HepG2 (cell line): ENCODE measurements at regions not wholly inside any gene's neighbourhood (a gene's known extent, or its start where the extent isn't known, plus 50 kb on each side); places are given as distances from the start of the nearest gene placed in this dataset.

ENCODE experiments used
- ATAC-seq: fragments of 200-7000 bp; cut with Tn5 transposase; 3 replicates; pipeline ENCODE4 v1.9.1; 2020; ENCODE audit warnings: mild to moderate bottlenecking, moderate library complexity
- BruUV-seq: library from RNA; stranded (reverse); fragments of 400-500 nt; replicated peaks from 2 replicates; lab custom pipeline; 2021; lab: Mats Ljungman, UMichigan
- CTCF ChIA-PET: fragments of 300-600 bp; formaldehyde crosslinking; extraction: SDS; loops from one replicate; lab custom pipeline; 2021; ENCODE audit warnings: low total read pairs, inconsistent platforms, low intra/inter-chr PET ratio; lab: Yijun Ruan, JAX
- POLR2A ChIA-PET: fragments of 350-600 bp; sonication (Branson Sonifier 250); formaldehyde crosslinking; loops from one replicate; lab custom pipeline; 2020; ENCODE audit warnings: antibody characterized with exemption, inconsistent platforms; lab: Yijun Ruan, JAX
- DNase-seq: peaks from one replicate; pipeline ENCODE4 v3.0.0-alpha.2; 2015; ENCODE audit warnings: low spot score
- FAIRE-seq: peaks from 3 replicates; lab custom pipeline; 2011; peaks lifted over from hg19 to GRCh38; lab: Jason Lieb, UNC
- H2AFZ ChIP-seq: one replicate; pipeline ENCODE4 v1.6.1; 2011; ENCODE audit warnings: low read length, inconsistent platforms
- H3K27ac ChIP-seq: fragments of 300-600 bp; 3 replicates; pipeline ENCODE4 v1.8.0; 2011; ENCODE audit warnings: mixed run types, mild to moderate bottlenecking, mixed read lengths, low read length, inconsistent platforms; ENCODE audit not compliant: insufficient read depth; ENCODE audit errors: extremely low read length
- H3K27me3 ChIP-seq, 2 experiments: fragments of 200-600 bp in 1 of 2; 2 replicates in 1 of 2; 3 replicates in 1 of 2; pipeline versions ENCODE4 v1.6.0 to v1.8.0; 2011; ENCODE audit warnings: low read length in 2 of 2, mild to moderate bottlenecking in 2 of 2, moderate library complexity in 2 of 2, inconsistent platforms in 1 of 2; ENCODE audit not compliant: insufficient read depth in 2 of 2, control insufficient read depth in 1 of 2
- H3K36me3 ChIP-seq, 2 experiments: fragments of 200-600 bp in 1 of 2; replicated peaks in 1 of 2; 2 replicates in 1 of 2; 3 replicates in 1 of 2; pipeline versions ENCODE4 v1.5.1 to v1.8.0; 2011; ENCODE audit warnings: low read length in 2 of 2, inconsistent platforms in 1 of 2; ENCODE audit not compliant: insufficient read depth in 2 of 2, control insufficient read depth in 1 of 2
- H3K4me1 ChIP-seq: 2 replicates; pipeline ENCODE4 v1.5.1; 2012; ENCODE audit warnings: low read length, inconsistent platforms; ENCODE audit not compliant: insufficient read depth
- H3K4me2 ChIP-seq: 2 replicates; pipeline ENCODE4 v1.6.0; 2011; ENCODE audit warnings: low read depth, low read length, inconsistent platforms
- H3K4me3 ChIP-seq, 3 experiments: fragments of 200-600 bp in 1 of 3; sonication (generic), shearing (Covaris generic) in 1 of 3; replicated peaks in 1 of 3; 2 replicates each; pipeline ENCODE4 v1.5.1; 2011 to 2016; ENCODE audit warnings: low read length in 3 of 3, inconsistent platforms in 2 of 3, low read depth in 2 of 3, mild to moderate bottlenecking in 2 of 3, control low read depth in 1 of 3, mixed read lengths in 1 of 3; ENCODE audit not compliant: insufficient read depth in 1 of 3
- H3K79me2 ChIP-seq: one replicate; pipeline ENCODE4 v1.6.1; 2011; ENCODE audit warnings: low read length, inconsistent platforms; ENCODE audit not compliant: insufficient read depth
- H3K9ac ChIP-seq: 2 replicates; pipeline ENCODE4 v1.6.0; 2011; ENCODE audit warnings: mild to moderate bottlenecking, low read depth, low read length, inconsistent platforms; ENCODE audit not compliant: insufficient read depth
- H3K9me3 ChIP-seq: 2 replicates; pipeline ENCODE4 v1.5.1; 2012; ENCODE audit warnings: mild to moderate bottlenecking, low read length
- H4K20me1 ChIP-seq: 2 replicates; pipeline ENCODE4 v1.6.0; 2011; ENCODE audit warnings: inconsistent platforms, mild to moderate bottlenecking, low read length, moderate library complexity; ENCODE audit not compliant: insufficient read depth
- ADNP ChIP-seq: sonication (generic); formaldehyde crosslinking; IDR thresholded peaks from 2 replicates; pipeline ENCODE4 v1.4.0; 2020; ENCODE audit warnings: missing genetic modification reagents
- ATRX ChIP-seq: sonication (generic); formaldehyde crosslinking; IDR thresholded peaks from 2 replicates; pipeline ENCODE4 v1.4.0; 2020; ENCODE audit warnings: missing genetic modification reagents, borderline replicate concordance
- DMAP1 ChIP-seq: IDR thresholded peaks from 2 replicates; pipeline ENCODE4 v1.6.1; 2016
- FOXP1 ChIP-seq, 2 experiments: fragments of 450-650 bp in 1 of 2; IDR thresholded peaks; 2 replicates each; pipeline ENCODE4 v1.6.1; 2017 to 2018; ENCODE audit warnings: antibody characterized with exemption in 1 of 2
- LCORL ChIP-seq, 2 experiments: fragments of 450-650 bp in 1 of 2; sonication (generic) in 1 of 2; formaldehyde crosslinking in 1 of 2; IDR thresholded peaks; 2 replicates each; pipeline versions ENCODE4 v1.5.0 to v1.6.1; 2017 to 2020; ENCODE audit warnings: antibody characterized with exemption in 1 of 2, missing genetic modification reagents in 1 of 2
- PHF21A ChIP-seq: sonication (generic); formaldehyde crosslinking; IDR thresholded peaks from 2 replicates; pipeline ENCODE4 v1.5.0; 2020; ENCODE audit warnings: mild to moderate bottlenecking, missing genetic modification reagents
- RFX5 ChIP-seq: IDR thresholded peaks from 2 replicates; pipeline ENCODE4 v1.6.1; 2011; ENCODE audit warnings: low read depth, low read length, improper control_type of control experiment
- TBX2 ChIP-seq: sonication (generic); formaldehyde crosslinking; IDR thresholded peaks from 2 replicates; pipeline ENCODE4 v1.5.0; 2020; ENCODE audit warnings: missing genetic modification reagents, mild to moderate bottlenecking, borderline replicate concordance
- U2AF1 ChIP-seq: fragments of 200-400 bp; formaldehyde crosslinking; optimal IDR thresholded peaks from 2 replicates; pipeline ENCODE3; 2017; ENCODE audit warnings: mild to moderate bottlenecking, low read depth, low read length
- ZBTB38 ChIP-seq: sonication (generic); formaldehyde crosslinking; IDR thresholded peaks from 2 replicates; pipeline ENCODE4 v1.5.1; 2020; ENCODE audit warnings: mild to moderate bottlenecking, missing genetic modification reagents
- ZBTB7B ChIP-seq: sonication (generic); formaldehyde crosslinking; IDR thresholded peaks from 2 replicates; pipeline ENCODE4 v1.4.0; 2020; ENCODE audit warnings: missing genetic modification reagents
- ZFP37 ChIP-seq: sonication (generic); formaldehyde crosslinking; IDR thresholded peaks from 2 replicates; pipeline ENCODE4 v1.4.0; 2020; ENCODE audit warnings: missing genetic modification reagents, borderline replicate concordance
- ZNF12 ChIP-seq: sonication (generic); formaldehyde crosslinking; IDR thresholded peaks from 2 replicates; pipeline ENCODE4 v1.5.0; 2020; ENCODE audit warnings: missing genetic modification reagents
- ZNF703 ChIP-seq: sonication (generic); formaldehyde crosslinking; IDR thresholded peaks from 2 replicates; pipeline ENCODE4 v1.5.1; 2020; ENCODE audit warnings: missing genetic modification reagents, mild to moderate bottlenecking, moderate library complexity, borderline replicate concordance
- ZSCAN21 ChIP-seq: sonication (generic); formaldehyde crosslinking; IDR thresholded peaks from 2 replicates; pipeline ENCODE4 v1.8.0; 2022; ENCODE audit warnings: mild to moderate bottlenecking, missing genetic modification reagents, moderate library complexity, borderline replicate concordance
- ZSCAN25 ChIP-seq: sonication (generic); formaldehyde crosslinking; IDR thresholded peaks from 2 replicates; pipeline ENCODE4 v1.8.0; 2022; ENCODE audit warnings: mild to moderate bottlenecking, missing genetic modification reagents
- WGBS: methylation state at CpG from one replicate; pipeline ENCODE4 v1.1.6; 2017; ENCODE audit warnings: low lambda C conversion rate; 5-methylcytosine and 5-hydroxymethylcytosine counted together
- in situ Hi-C: cut with HindIII; loops from 2 replicates; pipeline ENCODE4 v1.10.0; 2017; ENCODE audit warnings: low pct_unique_long_range_greater_than_20kb; ENCODE audit not compliant: extremely low pct_ligation_motif_present
- intact Hi-C: fragments of 100-400 bp; cut with micrococcal nuclease; formaldehyde crosslinking; loops from one replicate; pipeline ENCODE4 v1.10.0; 2022; ENCODE audit not compliant: unreplicated experiment
- TF ChIP-seq, protein P1 (sequence below): IDR thresholded peaks from 2 replicates; pipeline ENCODE4 v1.6.1; 2016; ENCODE audit warnings: missing compliant biosample characterization, missing genetic modification reagents, borderline replicate concordance
- TF ChIP-seq, protein P2 (sequence below): sonication (generic); formaldehyde crosslinking; IDR thresholded peaks from 2 replicates; pipeline ENCODE4 v1.4.0; 2020; ENCODE audit warnings: low read depth, mild to moderate bottlenecking, missing genetic modification reagents
- TF ChIP-seq, protein P3 (sequence below): sonication (generic); formaldehyde crosslinking; IDR thresholded peaks from 2 replicates; pipeline ENCODE4 v1.4.0; 2020; ENCODE audit warnings: missing genetic modification reagents

DNA sequence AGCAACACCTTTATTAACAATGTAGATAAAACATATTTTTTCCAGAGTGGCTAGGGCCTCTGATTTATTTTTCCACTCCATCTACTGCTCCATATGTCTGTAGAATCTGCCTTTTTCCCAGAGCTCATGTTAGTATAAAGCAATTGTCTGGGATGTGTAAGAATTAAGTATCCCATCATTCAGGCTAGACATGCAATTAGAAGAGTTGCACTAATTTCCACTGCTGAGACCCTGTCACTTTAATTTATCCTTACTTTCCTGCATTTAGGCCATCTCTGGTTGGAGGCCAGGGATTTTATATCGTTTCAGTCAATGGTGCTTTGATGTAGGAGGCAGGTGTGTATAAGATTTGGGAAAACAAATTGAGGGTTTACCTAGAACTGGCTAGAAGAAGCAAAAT is 286.1 kb upstream of the POU3F2 start:
- no TSS peak for BruUV-seq

DNA sequence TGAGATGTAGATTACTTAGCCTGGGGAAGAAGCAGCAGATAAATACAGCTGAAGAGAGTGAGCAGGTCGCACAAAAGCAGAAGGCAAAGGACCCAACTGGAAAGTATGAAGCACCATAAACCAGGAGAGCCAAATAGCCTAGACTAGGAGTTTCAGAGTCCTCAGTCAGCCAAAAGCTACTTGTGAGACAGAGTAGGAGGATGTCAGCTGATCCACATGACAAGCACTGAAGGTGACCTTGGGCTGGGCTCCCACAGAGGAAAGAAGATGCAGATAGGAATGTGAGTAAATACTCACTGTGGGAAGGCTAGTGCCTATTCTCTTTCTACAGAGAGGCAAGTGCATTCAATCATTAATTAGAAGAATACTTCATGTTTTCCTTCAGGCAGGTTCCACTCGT is 274.0 kb upstream of the POU3F2 start:
- Histone ChIP-seq H3K36me3 (no peaks in the 10 kb centered on the region), H2AFZ (no peak overlapping the region), H3K9ac (no peak overlapping the region), H3K27me3 (no peaks in the 10 kb centered on the region), H3K4me1 (no peaks in the 10 kb centered on the region), H3K4me2 (no peak overlapping the region), H3K9me3 (no peaks in the 10 kb centered on the region), H4K20me1 (no peaks in the 10 kb centered on the region), H3K79me2 (no peaks in the 10 kb centered on the region), H3K4me3 (no peak overlapping the region), H3K27ac (no peak overlapping the region)
- 4% methylated on average over 2 of the region's 2 CpGs for WGBS
- intact Hi-C loops = no loop called here
- in situ Hi-C loops = no loop called here
- no peak for ATAC-seq
- no TSS peak for BruUV-seq
- ChIA-PET CTCF (no interaction called here), POLR2A (no interaction called here)
- no peak for DNase-seq
- no peak for FAIRE-seq
- TF ChIP-seq ADNP (CRISPR knock-in tag) (no peak), U2AF1 (no peak), TBX2 (CRISPR knock-in tag) (no peak), ZFP37 (CRISPR knock-in tag) (no peak), ZNF703 (CRISPR knock-in tag) (no peak), FOXP1 (IDR thresholded peaks at IDR 0.05) (no peak), FOXP1 (CRISPR knock-in tag; IDR thresholded peaks at IDR 0.05) (no peak), LCORL (IDR thresholded peaks at IDR 0.05) (no peak), LCORL (CRISPR knock-in tag; IDR thresholded peaks at IDR 0.05) (no peak), ZNF12 (no peak), ZBTB38 (CRISPR knock-in tag) (no peak), DMAP1 (CRISPR knock-in tag) (no peak)
- TF ChIP-seq, protein P1, sequence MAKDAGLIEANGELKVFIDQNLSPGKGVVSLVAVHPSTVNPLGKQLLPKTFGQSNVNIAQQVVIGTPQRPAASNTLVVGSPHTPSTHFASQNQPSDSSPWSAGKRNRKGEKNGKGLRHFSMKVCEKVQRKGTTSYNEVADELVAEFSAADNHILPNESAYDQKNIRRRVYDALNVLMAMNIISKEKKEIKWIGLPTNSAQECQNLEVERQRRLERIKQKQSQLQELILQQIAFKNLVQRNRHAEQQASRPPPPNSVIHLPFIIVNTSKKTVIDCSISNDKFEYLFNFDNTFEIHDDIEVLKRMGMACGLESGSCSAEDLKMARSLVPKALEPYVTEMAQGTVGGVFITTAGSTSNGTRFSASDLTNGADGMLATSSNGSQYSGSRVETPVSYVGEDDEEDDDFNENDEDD = no peak
- TF ChIP-seq, protein P2, sequence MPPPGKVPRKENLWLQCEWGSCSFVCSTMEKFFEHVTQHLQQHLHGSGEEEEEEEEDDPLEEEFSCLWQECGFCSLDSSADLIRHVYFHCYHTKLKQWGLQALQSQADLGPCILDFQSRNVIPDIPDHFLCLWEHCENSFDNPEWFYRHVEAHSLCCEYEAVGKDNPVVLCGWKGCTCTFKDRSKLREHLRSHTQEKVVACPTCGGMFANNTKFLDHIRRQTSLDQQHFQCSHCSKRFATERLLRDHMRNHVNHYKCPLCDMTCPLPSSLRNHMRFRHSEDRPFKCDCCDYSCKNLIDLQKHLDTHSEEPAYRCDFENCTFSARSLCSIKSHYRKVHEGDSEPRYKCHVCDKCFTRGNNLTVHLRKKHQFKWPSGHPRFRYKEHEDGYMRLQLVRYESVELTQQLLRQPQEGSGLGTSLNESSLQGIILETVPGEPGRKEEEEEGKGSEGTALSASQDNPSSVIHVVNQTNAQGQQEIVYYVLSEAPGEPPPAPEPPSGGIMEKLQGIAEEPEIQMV = no peak
- TF ChIP-seq, protein P3, sequence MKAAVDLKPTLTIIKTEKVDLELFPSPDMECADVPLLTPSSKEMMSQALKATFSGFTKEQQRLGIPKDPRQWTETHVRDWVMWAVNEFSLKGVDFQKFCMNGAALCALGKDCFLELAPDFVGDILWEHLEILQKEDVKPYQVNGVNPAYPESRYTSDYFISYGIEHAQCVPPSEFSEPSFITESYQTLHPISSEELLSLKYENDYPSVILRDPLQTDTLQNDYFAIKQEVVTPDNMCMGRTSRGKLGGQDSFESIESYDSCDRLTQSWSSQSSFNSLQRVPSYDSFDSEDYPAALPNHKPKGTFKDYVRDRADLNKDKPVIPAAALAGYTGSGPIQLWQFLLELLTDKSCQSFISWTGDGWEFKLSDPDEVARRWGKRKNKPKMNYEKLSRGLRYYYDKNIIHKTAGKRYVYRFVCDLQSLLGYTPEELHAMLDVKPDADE (CRISPR knock-in tag) = no peak

More for the DNA sequence above, 286.1 kb upstream of the POU3F2 start:
- ChIA-PET POLR2A (no interaction called here), CTCF (no interaction called here)
- Histone ChIP-seq H3K27me3 (no peaks in the 10 kb centered on the region), H3K36me3 (no peaks in the 10 kb centered on the region), H2AFZ (no peak overlapping the region), H3K79me2 (no peaks in the 10 kb centered on the region), H3K4me1 (no peaks in the 10 kb centered on the region), H4K20me1 (no peaks in the 10 kb centered on the region), H3K9me3 (no peaks in the 10 kb centered on the region), H3K9ac (no peak overlapping the region), H3K27ac (no peak overlapping the region), H3K4me2 (no peak overlapping the region), H3K4me3 (no peak overlapping the region)
- in situ Hi-C loops = no loop called here
- ATAC-seq (no peak), DNase-seq (no peak), FAIRE-seq (no peak)
- TF ChIP-seq ZSCAN21 (CRISPR knock-in tag) (no peak), ATRX (CRISPR knock-in tag) (no peak), PHF21A (no peak), RFX5 (no peak), ZBTB7B (CRISPR knock-in tag) (no peak), ZSCAN25 (no peak)
- WGBS = 0% methylated on average over 1 of the region's 1 CpG
- intact Hi-C loops = no loop called here
